HPDE6-E6E7 (cell line): ENCODE measurements at regions not wholly inside any gene's neighbourhood (a gene's known extent, or its start where the extent isn't known, plus 50 kb on each side); places are given as distances from the start of the nearest gene placed in this dataset.

Experiments
- DNase-seq: peaks from one replicate; pipeline ENCODE4 v3.0.0; 2011; ENCODE audit warnings: missing footprints; ENCODE audit errors: extremely low spot score

- no peak for DNase-seq
Measured at GRCh38 chr11:70025308-70025707, 52.8 kb upstream of the ANO1 start.

- DNase-seq, result no peak
Measured at GRCh38 chr11:70026012-70026411, 52.1 kb upstream of the ANO1 start.

DNA sequence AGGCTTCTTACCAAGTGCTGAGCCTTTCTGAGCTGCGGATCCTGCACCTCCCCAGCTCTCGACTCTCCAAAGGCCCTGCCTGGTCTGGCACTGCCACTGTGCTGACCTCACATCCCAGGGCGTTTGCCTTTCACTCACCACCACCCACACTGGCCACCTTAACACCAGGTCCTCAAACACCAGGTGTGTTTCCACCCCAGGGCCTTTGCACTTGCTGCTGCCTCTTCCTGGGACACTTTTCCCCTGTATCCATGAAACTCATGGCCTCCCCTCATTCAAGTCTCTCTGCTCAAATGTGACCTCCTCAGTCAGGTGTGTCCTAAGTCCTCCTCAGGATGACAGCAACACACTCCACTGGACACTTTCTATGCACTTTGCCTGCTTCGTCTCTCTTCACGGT is 51.4 kb upstream of the ANO1 start:
- no peak for DNase-seq

GRCh38 chr11:70027451-70027850 is 50.7 kb upstream of the ANO1 start:
- DNase-seq, result no peak

DNA sequence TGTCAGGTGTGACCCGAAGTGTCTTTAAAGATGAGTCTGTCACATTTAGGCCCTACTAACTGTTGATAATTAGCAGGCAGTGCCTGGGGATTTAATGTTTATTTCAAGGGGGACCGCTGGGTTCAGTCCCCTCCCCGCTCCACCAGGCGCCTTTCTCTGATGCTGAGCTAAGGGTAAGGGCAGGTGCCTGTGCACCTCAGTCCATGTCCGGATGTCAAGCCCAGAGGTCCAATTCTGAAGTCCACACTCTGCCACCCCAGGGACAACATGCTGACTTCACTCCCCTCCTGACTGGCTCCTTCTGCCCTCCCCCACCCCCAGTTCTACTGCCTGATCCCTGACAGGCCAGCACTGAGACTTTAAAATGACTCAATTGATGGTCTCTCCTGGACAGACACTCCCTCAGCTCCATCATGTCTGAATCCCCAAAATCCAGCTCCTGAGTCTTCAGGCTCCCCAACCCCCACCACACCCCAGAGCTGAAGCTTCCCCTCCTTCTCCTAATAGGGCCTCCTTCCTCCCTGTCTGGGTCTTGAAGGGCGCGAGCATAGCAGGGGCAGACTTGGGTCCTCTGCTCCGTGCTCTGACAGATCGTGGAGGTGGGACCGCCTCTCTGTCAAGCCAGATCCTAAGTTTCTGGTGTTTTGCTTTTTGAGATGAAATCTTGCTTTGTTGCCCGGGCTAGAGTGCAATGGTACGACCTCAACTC is 49.8 kb upstream of the ANO1 start:
- no peak for DNase-seq
